HG03558 (cell line): ENCODE measurements at regions not wholly inside any gene's neighbourhood (a gene's known extent, or its start where the extent isn't known, plus 50 kb on each side); places are given as distances from the start of the nearest gene placed in this dataset.

Source experiments
- ATAC-seq: cut with Tn5 transposase; IDR thresholded peaks from one replicate; pipeline ENCODE4 v1.9.1; 2021; ENCODE audit warnings: moderate number of reproducible peaks; ENCODE audit not compliant: unreplicated experiment; ENCODE audit errors: extremely low read depth

DNA sequence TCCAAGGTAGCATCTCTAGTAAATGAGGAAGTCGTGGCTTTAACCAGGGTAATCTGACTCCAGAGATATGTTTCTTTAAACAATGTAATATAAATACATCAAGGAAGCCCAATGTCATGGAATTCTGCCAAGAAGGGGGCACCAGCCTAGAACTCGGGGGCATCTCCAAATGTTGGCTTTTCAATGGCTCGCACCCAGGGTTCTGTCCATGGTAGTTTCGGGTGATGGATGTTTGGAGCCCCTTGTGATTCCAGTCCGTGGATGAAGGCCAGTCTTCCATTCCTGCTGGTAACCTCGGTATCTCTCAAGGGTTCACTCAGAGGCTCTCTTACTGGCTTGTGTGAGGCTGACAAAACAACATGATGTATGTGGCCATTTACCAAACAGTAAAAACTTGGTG lies 91.7 kb upstream of the SPHKAP start:
- no peak for ATAC-seq

DNA sequence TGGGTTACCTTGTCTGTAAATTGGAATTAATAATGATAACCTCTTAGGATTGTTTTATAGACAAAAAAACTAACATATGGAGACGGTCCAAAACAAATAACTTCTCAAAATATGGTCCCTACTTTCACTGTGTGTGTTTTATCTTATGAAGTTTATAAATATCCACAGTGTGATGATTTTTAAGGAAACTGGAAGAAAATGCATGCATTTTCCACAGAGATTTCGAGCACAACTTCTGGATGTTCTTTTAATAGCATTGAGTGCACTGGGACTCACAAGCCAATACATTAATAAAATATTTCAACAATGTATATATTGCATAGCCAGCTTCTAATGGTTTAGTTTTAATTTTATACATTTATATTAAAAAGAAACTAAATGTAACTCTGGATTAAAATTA lies 87.9 kb upstream of the SPHKAP start:
- ATAC-seq, result no peak

DNA sequence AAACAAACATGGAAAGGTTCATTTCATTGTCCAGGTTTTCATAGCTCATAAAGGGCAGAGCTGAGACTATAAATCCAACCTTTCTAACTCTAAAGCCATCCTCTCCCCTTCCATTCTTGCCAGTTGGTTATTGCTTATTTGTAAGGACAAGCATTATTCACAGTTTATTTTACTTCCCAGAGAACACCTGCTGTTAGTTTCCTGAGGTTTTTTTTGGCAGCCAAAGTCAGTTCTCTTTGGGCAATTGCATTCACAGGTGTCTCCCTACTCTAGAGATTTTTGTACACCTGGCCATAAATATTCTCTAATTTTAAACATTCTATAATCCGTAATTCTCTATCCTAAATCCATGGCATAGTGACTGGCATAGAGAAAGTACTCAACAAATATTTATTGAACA lies 87.3 kb upstream of the SPHKAP start:
- ATAC-seq, result no peak

DNA sequence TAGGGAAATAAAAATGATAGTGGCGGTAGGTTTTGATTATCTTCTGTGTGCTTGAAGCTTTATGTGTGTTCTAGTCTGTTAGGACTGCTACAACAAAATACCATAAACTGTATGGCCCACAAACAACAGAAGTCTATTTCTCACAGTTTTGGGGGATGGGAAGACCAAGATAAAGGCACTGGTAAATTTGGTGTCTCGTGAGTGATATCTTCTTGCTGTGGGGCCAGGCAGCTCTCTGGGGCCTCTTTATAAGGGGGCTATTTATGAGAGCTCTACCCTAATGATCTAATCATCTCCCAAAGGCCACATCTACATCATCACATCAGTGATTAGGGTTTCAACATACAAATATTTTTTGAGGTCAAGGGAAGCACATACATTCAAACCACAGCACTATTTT lies 86.8 kb upstream of the SPHKAP start:
- no peak for ATAC-seq

DNA sequence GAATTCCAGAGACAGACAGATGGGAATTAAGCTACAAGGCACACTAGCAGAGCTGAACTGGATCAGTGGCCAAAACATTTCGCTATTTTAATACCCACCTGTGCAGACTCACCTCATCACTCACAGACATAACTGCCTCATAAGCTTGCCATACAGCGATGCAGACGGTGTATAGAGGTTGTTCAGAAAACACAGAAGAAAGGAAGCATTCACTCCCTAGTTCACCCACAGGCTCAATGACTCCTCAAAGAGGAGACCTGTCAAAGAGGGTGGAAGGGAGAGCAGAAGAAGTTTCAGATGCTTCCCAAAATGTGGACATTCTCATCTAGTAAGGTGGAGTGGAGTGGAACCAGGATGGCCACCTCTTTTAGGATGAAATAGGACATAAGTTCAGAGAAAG lies 81.7 kb upstream of the SPHKAP start:
- no peak for ATAC-seq

DNA sequence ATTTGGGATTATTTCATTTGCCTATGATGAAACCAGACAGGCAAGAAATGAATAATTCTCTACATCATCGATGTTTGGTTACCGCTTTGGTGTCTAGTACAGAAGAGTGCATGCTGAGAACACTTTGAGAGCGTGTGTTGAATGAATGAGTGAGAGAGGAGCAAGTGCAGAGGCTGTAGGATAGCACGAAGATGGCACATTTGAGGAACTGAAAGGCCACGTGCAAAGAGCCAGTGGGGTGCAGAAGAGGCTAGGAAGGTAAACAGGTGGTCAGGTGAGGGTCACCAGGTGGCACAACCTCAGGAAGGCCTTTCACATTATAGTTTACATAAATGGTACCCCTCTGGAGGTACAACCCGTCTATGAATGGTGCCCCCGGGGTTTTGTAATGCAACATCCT lies 80.1 kb upstream of the SPHKAP start:
- no peak for ATAC-seq

DNA sequence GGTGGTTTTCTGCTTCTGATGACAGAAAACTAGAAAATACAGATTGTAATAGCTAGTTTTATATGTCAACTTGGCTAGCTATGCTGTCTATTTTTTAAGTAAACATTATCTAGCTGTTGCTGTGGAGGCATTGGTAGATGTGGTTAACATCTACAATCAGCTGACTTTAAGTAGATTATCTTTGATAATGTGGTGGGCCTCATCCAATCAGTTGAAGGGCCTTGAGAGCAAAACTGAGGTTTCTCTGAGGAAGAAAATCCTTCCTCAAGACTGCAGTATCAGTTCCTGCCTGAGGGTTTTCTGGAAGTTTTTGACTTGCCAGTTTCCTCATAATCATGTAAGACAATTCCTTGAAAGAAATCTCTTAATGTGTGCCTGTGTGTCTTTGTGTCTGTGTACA lies 75.9 kb upstream of the SPHKAP start:
- no peak for ATAC-seq

DNA sequence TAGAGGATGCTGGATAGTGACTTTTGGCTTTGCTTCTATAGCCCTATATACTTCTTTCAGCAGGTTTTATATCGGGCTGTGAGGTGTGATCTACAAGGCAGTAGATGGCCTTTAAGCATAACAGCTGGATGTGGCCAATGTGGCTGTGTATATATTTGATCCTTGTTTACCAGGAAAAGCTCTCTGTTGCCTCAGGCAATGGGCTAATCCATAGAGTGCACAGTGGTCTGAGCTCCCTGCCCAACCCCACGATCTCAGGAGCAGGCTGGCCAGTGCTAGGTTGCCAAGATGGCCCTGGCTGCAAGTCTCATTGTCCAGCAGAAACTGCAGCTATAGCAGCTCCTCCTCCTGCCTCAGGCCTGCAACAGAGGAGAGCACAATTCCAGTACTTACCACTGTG lies 72.3 kb upstream of the SPHKAP start:
- ATAC-seq, result no peak

DNA sequence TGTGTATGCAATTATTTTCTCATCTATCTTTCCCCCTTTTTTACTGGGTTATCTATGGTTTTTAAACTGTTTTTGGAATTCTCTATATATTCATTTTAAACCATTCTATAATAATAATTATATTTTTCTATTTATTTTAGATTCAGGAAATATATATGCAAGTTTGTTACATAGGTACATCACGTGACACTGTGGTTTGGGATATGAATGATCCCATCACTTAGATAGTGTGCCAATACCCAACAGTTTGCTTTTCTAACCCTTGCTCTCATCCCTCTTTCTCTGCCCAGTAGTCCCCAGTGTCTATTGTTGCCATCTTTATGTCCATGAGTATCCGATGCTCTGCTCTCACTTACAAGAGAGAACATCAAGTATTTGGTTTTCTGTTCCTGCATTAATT lies 65.8 kb upstream of the SPHKAP start:
- ATAC-seq, result no peak

DNA sequence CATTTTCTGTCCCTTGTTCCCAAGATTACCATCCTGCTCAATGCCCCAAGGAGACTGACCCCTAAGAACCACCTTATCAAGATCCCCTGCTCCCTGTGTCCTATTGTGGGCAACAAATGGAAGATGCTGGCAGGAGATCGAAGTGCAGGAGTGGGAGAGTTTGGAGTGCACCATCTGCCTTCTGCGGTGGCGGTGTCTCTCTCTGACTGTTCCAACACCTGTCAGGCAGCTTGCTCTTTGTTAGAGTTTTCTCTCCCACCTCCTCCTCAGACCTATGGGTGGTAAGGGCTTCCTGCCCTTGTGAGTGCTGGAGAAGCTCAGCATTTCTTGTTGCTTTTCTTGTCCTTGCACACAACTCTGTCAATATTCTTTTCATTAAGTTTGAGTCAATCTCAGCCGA lies 64.1 kb upstream of the SPHKAP start:
- no peak for ATAC-seq

DNA sequence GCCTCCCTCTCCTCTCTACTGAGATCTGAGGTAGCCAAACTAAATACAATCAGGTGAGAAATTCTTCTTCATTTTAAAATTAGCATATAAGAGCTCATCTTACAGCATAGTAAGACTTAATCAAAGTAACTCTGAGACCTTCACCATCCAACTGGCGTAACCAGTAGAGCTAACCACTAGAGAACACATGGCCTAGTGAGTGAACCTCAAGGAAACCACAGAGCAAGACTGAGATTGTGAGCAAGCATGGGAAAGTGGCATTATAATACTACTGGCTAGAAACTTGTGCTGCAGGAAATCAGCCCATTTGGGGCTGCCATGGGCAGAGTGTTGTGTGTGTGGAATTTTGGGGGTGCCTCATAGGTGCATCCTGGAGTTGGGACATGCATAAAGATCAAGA lies 61.1 kb upstream of the SPHKAP start:
- ATAC-seq, result no peak

DNA sequence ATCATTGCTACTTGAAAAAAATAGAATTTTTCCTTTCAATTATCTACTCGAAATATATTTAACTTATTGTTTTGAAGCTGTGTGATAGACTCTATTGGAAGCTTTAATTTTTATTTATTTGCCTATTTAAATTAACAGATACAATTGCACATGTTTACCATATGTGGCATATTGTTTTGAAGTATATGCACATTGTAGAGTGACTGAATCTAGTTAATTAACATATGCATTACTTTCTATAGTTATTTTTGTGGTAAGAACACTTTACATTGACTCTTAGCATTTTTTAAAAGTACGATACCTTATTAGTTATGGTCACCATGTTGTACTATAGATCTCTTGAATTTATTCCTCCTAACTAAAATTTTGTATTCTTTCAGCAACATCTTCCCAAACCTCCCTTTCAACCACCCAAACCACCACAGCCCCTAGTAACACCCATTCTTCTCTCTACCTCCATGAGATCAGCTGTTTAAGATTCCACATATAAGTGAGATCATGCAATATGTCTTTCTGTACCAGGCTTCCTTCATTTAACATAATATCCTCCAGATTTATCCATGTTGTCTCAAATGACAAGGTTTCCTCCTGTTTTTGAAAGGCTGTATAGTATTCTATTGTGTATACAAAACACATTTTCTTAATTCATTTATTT lies 58.5 kb upstream of the SPHKAP start:
- no peak for ATAC-seq

DNA sequence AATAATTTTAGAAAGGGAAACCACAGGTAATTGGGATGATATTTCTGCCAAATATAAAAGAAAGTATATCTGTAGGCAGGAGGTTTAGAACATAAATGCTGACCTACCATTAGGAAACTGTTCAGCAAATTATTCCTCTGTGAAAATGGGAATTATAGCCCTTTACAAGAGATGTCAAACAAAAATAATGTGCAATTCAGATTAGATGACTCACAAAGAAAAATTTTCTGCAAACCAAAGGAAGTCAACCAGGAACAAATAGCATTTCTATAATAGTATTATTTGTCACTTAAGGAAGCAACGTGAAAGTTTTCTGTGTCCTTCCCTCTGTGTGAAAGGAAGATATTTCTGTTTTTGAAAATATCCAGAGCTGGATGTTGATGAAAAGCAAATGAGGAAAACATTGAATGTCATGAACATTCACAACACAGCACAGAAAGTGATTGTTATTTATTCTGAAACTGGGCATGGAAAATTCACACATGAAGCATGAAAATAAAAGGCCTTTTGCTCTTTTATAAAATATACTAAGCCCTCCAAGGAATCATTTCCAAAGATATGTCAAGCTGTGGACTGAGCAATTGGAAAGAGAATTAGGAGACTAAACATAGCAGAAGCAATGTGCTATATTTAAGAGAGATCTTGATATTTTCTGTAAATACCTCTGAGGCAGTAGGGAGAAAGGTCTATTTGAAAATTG lies 57.9 kb upstream of the SPHKAP start:
- ATAC-seq, result no peak
